ENCODE measurements at regions not wholly inside any gene's neighbourhood (a gene's known extent, or its start where the extent isn't known, plus 50 kb on each side); places are given as distances from the start of the nearest gene placed in this dataset.

DNA sequence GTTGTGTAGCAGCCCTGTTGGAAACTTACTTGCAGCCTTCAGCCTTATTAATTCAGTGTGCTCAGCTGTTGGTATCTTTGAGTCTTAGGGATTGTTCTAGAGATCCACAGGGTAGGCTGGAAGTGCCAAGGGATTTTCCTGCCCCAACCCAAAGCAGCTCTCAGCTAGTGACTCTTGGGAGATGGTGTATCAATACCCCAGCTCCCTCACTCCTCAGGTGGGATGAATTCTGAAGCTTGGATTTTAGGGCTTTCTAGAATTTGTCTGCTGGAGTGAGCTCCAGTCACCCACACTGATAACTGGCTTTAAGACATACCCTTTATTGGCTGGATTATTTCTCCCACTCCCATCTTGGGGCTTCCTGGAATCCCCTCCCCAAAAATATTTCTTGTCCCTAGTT, 493.0 kb downstream of the MN1 start:
- DNase-seq, result no peak
- Histone ChIP-seq H3K4me3 (no peak overlapping the region), H3K36me3 (ENCODE audit: low read depth) (no peaks in the 10 kb centered on the region), H3K4me1 (ENCODE audit: low read depth) (peaks cover 10% of the 10 kb centered on the region), H3K9me3 (no peaks in the 10 kb centered on the region)
- intact Hi-C loops (cut with DNase I, micrococcal nuclease), result no loop called here
- TF ChIP-seq CTCF (IDR thresholded peaks at IDR 0.05), result no peak
- no peak for ATAC-seq

GRCh38 chr22:27309697-27310096, 491.9 kb downstream of the MN1 start:
- no peak overlapping the region for H3K4me3 ChIP-seq
- DNase-seq (no peak), ATAC-seq (no peak)
- H3K4me1 ChIP-seq (ENCODE audit: low read depth), result peaks cover 18% of the 10 kb centered on the region
- TF ChIP-seq CTCF (IDR thresholded peaks at IDR 0.05), result no peak
- H3K36me3 ChIP-seq (ENCODE audit: low read depth), result no peaks in the 10 kb centered on the region
- intact Hi-C loops (cut with DNase I, micrococcal nuclease), result no loop called here
- no peaks in the 10 kb centered on the region for H3K9me3 ChIP-seq

DNA sequence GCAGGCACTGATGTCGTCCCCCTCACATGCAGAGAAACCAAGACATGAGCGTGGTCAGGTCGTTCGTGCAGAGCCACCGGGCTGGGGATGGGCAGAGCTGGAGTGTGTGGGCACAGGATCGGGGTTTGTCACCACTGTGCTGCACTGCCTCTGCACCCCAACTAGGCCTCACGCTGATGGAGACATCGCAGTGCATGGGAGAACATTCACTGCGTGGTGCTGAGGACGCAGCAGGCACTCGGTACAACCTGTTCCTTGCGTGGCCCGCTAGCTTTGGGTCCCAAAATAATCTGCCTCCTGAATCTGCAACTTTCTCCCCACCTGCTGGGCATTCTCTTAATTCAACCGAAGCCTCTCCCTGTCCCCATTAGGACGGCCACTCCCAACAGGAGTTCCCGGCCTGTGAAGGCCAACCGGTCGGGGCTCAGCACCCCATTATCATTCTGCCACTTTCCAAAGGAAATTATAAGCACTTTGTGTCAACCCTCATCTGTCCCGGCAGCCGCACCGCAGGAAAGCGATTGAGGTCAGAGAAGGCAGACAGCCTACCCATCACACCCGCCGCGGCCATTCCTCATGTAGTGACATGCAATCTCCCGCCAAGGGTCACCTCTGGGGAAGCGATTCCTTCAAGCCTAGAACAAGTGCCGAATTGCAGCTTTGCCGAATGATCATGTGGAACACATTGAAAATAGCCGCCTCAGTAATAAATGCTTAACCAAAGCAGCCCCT, 490.4 kb downstream of the MN1 start:
- no peak for TF ChIP-seq CTCF (IDR thresholded peaks at IDR 0.05)
- intact Hi-C loops (cut with DNase I, micrococcal nuclease), result no loop called here
- peaks cover 28% of the 10 kb centered on the region for H3K4me1 ChIP-seq (ENCODE audit: low read depth)

GRCh38 chr22:27311698-27312550, 489.6 kb downstream of the MN1 start:
- TF ChIP-seq CTCF (IDR thresholded peaks at IDR 0.05), result no peak
- no peaks in the 10 kb centered on the region for H3K9me3 ChIP-seq
- DNase-seq (no peak), ATAC-seq (no peak)
- no peak overlapping the region for H3K4me3 ChIP-seq
- peaks cover 28% of the 10 kb centered on the region for H3K4me1 ChIP-seq (ENCODE audit: low read depth)
- intact Hi-C loops (cut with DNase I, micrococcal nuclease), result no loop called here
- H3K36me3 ChIP-seq (ENCODE audit: low read depth), result no peaks in the 10 kb centered on the region

More for the DNA sequence above, 490.4 kb downstream of the MN1 start:
- Histone ChIP-seq H3K4me3 (no peak overlapping the region), H3K36me3 (ENCODE audit: low read depth) (no peaks in the 10 kb centered on the region), H3K9me3 (no peaks in the 10 kb centered on the region)
- no peak for ATAC-seq
- no peak for DNase-seq

- Histone ChIP-seq H3K9me3 (no peaks in the 10 kb centered on the region), H3K4me1 (ENCODE audit: low read depth) (peaks cover 34% of the 10 kb centered on the region), H3K36me3 (ENCODE audit: low read depth) (no peaks in the 10 kb centered on the region), H3K4me3 (no peak overlapping the region)
- intact Hi-C loops (cut with DNase I, micrococcal nuclease), result no loop called here
- no peak for DNase-seq
- no peak for TF ChIP-seq CTCF (IDR thresholded peaks at IDR 0.05)
- no peak for ATAC-seq
These were observed 489.0 kb downstream of the MN1 start for GRCh38 chr22:27312565-27312964.
